ENCODE measurements at regions not wholly inside any gene's neighbourhood (a gene's known extent, or its start where the extent isn't known, plus 50 kb on each side); places are given as distances from the start of the nearest gene placed in this dataset.

GRCh38 chr7:81014908-81015307 is 96.1 kb upstream of the SEMA3C start:
- no peak for TF ChIP-seq CTCF (IDR thresholded peaks at IDR 0.05)
- TF ChIP-seq EZH2 (IDR thresholded peaks at IDR 0.05; ENCODE audit: borderline replicate concordance, insufficient read depth, low read depth, low read length, poor library complexity, severe bottlenecking), result no peak

Data from B cell (primary cell).